ENCODE measurements at regions not wholly inside any gene's neighbourhood (a gene's known extent, or its start where the extent isn't known, plus 50 kb on each side); places are given as distances from the start of the nearest gene placed in this dataset.
"Not testable (repeated sequence)": the region's sequence is repeated elsewhere in the genome, so short reads cannot be mapped to it uniquely, and the experiment has no call there.

- no peak for DNase-seq
Observed at GRCh38 chr21:19120591-19120990, 717.0 kb upstream of the TMPRSS15 start.

- no peak for DNase-seq
Observed at GRCh38 chr21:19122356-19122755, 718.8 kb upstream of the TMPRSS15 start.

DNA sequence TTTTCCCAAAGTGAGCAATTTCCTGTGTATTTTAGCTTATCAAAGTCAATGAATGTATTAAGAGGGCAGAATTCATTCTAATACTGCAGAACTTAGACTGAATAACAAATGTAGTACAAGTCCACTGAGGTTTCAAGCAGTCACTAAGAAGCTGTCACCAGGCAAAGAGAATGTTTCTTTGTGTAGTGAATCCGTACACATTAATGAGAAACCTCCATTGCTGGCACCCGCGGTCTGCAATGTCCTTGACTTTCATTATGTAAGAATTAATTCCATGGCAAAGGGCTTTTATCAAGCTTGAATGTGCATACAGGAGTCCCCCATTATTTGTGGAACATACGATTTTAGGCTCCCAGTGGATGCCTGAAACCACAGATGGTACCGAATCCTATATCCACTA is 719.5 kb upstream of the TMPRSS15 start:
- no peak for DNase-seq

- DNase-seq: no peak
Observed at GRCh38 chr21:19123525-19123924, 719.9 kb upstream of the TMPRSS15 start.

GRCh38 chr21:19124691-19125090 is 721.1 kb upstream of the TMPRSS15 start:
- DNase-seq: no peak

GRCh38 chr21:19130379-19131028 is 726.9 kb upstream of the TMPRSS15 start:
- DNase-seq: no peak

DNA sequence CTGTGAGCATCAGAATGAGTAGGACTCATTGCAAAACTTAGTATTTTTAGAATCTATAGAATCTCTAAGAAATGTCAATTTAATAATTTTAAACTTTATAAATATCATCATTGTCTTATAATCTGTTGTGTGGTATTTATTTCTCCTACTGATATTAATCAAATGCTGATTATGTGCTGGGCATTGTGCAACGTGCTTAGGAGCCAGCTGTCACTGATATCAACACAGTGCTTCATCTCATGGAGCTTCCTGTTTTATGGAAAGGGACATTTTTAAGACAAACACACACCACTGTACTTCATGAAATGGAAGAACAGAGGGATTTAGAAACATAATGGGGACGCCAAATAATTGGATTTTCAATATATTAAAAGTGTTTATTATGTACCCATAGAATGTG is 737.9 kb upstream of the TMPRSS15 start:
- no peak for DNase-seq

DNA sequence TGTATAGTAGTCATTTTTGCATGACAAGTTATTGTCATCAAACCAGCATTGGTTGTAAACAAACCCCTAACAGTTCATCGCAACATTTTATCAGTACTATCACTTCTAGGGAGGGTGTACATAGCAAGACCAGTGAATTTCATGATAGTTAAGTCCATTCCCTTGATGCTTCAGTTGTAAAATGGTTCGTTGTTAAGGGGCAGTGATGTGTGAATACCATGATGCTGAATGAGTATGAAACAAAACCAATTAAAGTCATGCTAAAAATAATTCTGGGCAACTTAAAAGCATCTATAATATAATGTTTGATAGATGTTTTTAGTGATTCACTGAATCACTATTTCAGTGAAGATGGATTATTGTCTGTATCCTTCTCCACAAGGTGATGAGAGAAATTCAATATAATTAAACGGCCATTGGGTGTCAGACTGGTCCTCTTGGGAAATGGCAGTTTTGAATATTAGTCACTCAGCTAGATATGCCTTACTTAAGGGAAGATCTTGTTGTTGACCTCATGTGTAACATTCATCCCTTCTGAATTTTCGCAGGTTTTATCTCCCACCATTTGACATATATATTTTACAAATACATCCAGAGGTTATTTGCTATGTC is 742.2 kb upstream of the TMPRSS15 start:
- no peak for DNase-seq

DNA sequence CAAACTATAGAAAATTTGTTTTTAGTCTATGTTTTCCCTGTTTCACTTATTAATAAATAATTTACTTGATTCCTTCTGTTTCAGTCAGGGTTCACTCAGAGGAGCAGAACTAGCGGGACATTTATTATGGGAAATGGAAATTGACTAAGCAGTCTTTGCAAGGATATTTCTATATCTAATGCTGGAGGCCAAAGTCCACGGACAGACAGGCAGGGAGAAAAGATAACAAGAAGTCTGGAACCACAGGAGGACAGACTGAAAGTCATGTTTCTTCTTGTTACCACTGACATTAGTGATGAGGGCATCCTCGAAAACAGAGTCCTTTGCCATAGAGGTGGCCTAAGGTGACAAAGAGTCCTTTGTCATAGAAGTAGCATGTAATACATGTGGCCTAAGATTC is 744.5 kb upstream of the TMPRSS15 start:
- DNase-seq: no peak

GRCh38 chr21:19171585-19171984 is 768.0 kb upstream of the TMPRSS15 start:
- no peak for DNase-seq

DNA sequence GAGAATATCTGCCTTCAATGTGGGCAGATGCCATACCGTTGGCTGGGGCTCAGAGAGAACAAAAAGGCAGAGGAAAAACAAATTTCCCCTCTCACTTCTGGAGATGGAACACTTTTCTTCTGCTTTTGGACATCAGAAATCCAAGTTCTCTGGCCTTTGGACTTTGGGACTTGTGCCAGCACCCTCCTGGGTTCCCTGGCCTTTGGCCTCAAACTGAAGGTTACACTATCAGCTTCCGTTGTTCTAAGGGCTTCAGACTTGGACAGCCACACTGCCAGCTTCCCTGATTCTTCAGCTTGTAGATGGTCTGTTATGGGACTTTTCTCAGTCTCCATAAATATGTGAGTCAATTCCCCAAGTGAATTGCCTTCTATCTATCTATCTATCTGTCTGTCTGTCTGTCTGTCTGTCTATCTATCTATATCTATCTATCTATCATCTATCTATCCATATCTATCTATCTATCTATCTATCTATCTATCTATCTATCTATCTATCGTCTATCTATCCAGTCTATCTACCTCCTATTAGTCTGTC is 778.1 kb upstream of the TMPRSS15 start:
- DNase-seq: no peak

GRCh38 chr21:19197950-19198349 is 794.4 kb upstream of the TMPRSS15 start:
- DNase-seq: no peak

DNA sequence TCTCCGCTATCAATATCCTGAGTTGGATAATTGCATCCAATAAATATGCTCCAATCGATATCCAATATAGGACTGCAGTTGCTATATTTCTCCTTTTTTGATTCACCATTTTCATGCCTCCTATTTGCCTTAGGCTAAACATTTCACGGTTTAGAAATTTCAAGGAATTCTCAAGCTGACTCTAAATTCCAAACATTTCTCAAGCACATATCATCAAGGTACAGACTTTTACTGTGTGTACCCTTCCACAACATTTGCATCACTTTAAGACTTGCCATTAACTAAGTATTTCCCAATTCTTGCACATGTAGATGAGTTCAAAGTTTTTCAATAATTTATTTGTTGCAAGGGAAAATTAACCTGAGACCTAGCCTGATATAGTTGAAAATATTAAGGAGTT is 795.2 kb upstream of the TMPRSS15 start:
- no peak for DNase-seq

- no peak for DNase-seq
Observed at GRCh38 chr21:19218163-19218562, 814.6 kb upstream of the TMPRSS15 start.

GRCh38 chr21:19224090-19224489 is 820.5 kb upstream of the TMPRSS15 start:
- DNase-seq: no peak

- no peak for DNase-seq
Observed at GRCh38 chr21:19228226-19228625, 824.6 kb upstream of the TMPRSS15 start.

DNA sequence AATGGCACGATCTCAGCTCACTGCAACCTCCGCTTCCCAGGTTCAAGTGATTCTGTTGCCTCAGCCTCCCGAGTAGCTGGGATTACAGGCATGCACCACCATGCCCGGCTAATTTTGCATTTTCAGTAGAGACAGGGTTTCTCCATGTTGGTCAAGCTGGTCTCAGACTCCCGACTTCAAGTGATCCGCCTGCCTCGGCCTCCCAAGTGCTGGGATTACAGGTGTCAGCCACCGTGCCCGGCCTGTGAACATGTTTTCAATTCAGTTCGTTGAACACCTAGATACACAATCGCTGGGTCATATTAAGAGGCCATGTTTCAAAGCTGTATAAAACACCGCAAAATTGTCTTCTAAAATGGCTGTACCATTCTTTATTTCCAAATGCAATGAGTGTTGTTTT is 830.3 kb upstream of the TMPRSS15 start:
- DNase-seq: not testable (repeated sequence)

DNA sequence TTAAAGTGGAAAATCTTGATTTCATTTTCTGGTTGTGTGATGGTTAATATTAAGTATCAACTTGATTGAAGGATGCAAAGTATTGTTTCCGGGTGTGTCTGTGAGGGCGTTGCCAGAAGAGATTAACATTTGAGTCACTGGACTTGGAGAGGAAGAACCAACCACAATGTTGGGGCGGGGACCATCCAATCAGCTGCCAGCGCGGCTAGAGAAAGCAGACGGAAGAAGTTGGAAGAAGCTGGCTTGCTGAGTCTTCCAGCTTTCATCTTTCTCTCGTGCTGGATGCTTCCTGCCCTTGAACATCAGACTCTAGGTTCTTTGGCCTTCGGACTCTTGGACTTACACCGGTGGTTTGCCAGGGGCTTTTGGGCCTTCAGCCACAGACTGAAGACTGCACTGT is 832.6 kb upstream of the TMPRSS15 start:
- no peak for DNase-seq

GRCh38 chr21:19237608-19238007 is 834.0 kb upstream of the TMPRSS15 start:
- no peak for DNase-seq

DNA sequence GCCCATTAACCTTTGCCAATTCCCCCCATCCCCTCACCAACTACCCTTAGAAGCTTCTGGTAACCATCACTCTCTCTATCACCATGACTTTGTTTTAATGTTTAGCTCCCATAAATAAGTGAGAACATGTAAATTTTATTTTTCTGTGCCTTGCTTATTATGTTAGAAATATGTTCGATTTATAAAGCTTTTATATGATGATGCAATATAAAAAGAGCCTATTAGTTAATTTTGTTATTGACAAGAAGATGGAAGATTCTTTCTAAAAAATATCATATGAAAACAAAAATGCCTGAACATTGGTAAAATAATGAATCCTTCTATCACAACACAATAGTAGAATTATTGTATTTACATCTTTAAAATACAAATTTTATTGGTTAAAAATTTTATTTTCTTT is 836.1 kb upstream of the TMPRSS15 start:
- no peak for DNase-seq

DNA sequence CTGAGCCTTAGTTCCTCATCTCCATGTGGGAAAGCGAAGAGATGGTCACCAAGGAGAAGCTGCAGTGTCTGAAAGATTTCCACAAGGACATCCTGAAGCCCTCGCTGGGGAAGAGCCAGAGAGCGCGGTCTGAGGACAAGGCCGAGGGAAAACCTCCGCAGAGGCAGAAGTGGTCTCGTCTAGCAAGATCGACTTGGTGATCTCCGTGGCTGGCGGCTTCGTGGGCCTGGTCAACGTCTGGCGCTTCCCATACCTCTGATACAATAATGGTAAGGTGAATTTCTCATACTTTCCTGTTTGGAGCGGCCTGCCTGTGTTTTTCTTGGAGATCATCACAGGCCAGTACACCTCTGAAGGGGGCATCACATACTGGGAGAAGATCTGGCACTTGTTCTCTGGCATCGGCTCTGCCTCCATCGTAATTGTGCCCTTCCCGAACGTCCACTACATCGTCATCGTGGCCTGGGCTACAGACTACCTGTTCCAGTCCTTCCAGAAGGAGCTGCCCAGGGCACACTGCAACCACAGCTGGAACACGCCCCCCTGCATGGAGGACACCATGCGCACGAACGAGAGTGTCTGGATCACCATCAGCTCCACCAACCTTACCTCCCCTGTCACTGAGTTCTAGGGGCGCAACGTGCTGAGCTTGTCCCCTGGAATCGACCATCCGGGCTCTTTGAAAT is 841.1 kb upstream of the TMPRSS15 start:
- no peak for DNase-seq

GRCh38 chr21:19245188-19245580 is 841.6 kb upstream of the TMPRSS15 start:
- no peak for DNase-seq

GRCh38 chr21:19246018-19246417 is 842.4 kb upstream of the TMPRSS15 start:
- DNase-seq: no peak
